SIG-M5 treated with dmso at 0.1 percent for 504 hours (cell line): ENCODE measurements at regions not wholly inside any gene's neighbourhood (a gene's known extent, or its start where the extent isn't known, plus 50 kb on each side); places are given as distances from the start of the nearest gene placed in this dataset.
A peak's percentile ranks its signal among the peaks of the same experiment; 100 is the strongest.
"Not testable (repeated sequence)": the region's sequence is repeated elsewhere in the genome, so short reads cannot be mapped to it uniquely, and the experiment has no call there.

Experiments
- DNase-seq: peaks from one replicate; lab custom pipeline; 2025; ENCODE audit not compliant: unreplicated experiment; lab: John Stamatoyannopoulos, UW

DNA sequence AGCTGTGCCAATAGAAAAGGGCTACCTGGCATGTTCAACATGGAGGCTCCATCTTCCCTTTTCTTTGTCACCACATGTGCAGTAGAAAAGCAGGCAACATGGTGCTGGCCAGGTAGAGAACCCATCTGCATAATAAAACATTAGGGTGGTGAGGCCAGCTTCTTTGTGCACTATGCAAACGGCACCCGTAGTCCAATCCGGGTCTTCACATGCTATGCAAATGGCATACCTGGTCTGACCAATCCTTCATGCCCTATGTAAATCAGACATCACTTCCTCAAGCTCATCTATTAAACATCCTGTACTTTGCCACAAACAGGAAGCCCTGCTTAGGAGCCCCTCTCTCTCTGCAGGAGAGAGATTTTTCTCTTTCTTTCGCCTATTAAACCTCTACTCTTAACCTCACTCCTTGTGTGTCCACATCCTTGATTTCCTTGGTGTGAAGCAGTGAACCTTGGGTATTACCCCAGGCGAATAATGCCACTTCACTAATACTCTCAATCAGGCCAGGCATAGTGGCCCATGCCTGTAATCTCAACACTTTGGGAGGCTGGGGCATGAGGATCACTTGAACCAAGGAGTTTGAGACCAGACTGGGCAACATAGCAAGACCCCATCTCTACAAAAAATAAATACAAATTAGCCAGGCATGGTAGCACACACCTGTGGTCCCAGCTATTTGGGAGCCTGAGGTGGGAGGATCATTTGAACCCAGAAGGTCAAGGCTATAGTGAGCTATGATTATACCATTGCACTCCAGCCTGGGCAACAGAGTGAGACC lies 111.3 kb upstream of the MRI1 start:
- DNase-seq: peak; percentile 7

GRCh38 chr19:13646758-13647157 lies 117.6 kb upstream of the MRI1 start:
- DNase-seq: no peak

DNA sequence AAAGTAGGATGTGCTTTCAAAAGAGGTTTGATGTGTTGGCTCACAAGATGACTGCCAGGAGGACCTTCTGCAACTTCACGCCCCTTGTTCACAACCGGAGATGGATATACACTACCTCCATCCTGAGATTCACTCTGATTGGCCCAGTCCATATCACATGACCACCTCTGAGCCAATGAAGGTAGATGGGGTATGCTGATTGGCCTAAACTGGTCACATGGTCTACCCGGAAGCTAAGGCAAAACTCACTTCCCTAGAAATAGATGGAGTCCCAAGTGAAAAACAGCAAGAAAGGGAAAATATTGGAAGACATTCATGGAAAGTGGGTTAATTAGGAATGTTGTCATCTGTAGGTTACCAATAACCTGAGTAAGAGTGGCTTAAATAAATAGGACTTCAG lies 119.7 kb upstream of the MRI1 start:
- DNase-seq: no peak

- DNase-seq: no peak
Observed at GRCh38 chr19:13640611-13641010, 123.7 kb upstream of the MRI1 start.

- DNase-seq: no peak
Observed at GRCh38 chr19:13639342-13639929, 124.9 kb upstream of the MRI1 start.

DNA sequence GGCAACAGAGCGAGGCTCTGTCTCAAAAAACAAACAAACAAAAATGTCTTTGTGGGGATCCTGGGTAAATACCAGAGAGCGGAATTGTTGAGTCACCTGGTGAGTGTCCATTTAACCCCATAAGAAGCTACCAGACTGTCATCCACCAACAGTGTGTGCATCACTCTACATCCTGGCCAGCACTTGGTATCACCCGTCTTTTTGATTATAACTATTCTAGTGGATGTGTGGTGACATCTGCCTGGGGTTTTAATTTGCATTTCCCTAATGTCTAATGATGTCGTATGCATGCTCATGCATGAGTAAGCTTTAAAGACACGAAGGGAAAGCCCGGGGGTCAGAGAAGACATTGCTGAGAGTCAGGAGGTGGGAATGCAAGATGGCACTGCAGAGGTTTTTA lies 126.7 kb upstream of the MRI1 start:
- DNase-seq: no peak

DNA sequence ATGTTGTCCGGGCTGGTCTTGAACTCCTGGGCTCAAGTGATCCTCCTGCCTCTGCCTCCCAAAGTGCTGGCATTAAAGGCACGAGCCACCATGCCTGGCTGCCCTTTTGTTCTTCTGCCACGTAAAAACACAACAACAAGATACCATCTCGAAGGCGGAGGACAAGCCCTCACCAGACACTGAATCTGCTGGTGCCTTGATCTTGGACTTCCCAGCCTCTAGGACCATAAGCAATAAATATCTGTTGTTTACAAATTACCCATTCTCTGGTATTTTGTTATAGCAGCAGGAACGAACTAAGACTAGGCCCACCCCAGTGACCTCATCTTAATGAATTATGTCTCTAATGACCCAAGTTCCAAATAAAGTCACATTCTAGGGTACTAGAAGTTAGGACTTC lies 128.4 kb upstream of the CACNA1A start:
- no peak for DNase-seq

GRCh38 chr19:13633522-13633922 lies 127.2 kb upstream of the CACNA1A start:
- DNase-seq: no peak

DNA sequence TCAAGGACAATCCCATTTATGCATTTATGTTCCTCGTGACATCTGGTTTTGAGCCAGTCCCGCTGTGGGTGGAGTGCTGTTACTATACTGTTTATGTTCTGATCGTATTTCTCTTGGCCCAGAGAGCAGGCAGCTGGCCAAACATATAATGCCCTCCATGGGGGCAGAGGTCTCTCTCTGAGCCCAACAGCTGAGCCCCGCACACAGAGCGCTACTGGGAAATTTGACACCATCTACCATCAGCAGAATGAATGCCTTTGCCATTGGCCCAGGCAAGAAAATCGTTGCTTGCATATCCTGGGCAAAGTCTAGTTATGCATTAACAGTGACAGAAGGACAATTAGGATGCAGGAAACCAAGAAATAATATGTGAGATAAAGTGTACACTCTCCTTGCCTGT lies 126.8 kb upstream of the CACNA1A start:
- no peak for DNase-seq

GRCh38 chr19:13632164-13632563 lies 125.9 kb upstream of the CACNA1A start:
- DNase-seq: not testable (repeated sequence)

- no peak for DNase-seq
Observed at GRCh38 chr19:13629687-13630357, 123.5 kb upstream of the CACNA1A start.

GRCh38 chr19:13627531-13627930 lies 121.3 kb upstream of the CACNA1A start:
- DNase-seq: no peak

GRCh38 chr19:13623716-13624710 lies 117.7 kb upstream of the CACNA1A start:
- DNase-seq: no peak

- DNase-seq: no peak
Observed at GRCh38 chr19:13622766-13623715, 116.8 kb upstream of the CACNA1A start.

- no peak for DNase-seq
Observed at GRCh38 chr19:13621413-13621812, 115.1 kb upstream of the CACNA1A start.

DNA sequence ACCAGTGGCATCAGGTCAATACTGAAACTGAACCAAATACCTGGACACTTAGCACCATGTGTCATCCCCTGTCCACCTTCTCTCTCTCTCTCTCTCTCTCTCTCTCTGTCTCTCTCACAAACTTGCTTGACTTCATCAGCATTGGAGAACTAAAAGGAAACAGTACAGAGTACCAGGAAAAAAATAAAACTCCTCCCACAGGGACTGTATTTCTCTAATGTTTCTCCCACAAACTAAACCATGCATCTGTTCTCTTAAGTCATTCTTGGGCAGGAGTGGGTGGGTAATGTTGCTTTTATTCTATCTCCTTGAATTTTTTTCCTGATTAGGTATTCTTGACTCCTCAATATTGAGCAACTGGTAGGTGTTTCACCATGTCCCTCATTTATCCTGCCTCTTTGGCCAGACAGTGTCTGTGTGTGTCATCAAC lies 112.9 kb upstream of the CACNA1A start:
- no peak for DNase-seq

GRCh38 chr19:13615890-13616289 lies 109.6 kb upstream of the CACNA1A start:
- no peak for DNase-seq

- no peak for DNase-seq
Observed at GRCh38 chr19:13613447-13613846, 107.2 kb upstream of the CACNA1A start.

- DNase-seq: no peak
Observed at GRCh38 chr19:13611596-13611995, 105.3 kb upstream of the CACNA1A start.
